AG10803 (cell line): ENCODE measurements at regions not wholly inside any gene's neighbourhood (a gene's known extent, or its start where the extent isn't known, plus 50 kb on each side); places are given as distances from the start of the nearest gene placed in this dataset.

Source experiments
- DNase-seq: peaks from one replicate; pipeline ENCODE4 v3.0.0; 2010; ENCODE audit warnings: low read depth
- H3K4me3 ChIP-seq: 2 replicates; pipeline ENCODE4 v1.5.1; 2011; ENCODE audit warnings: mild to moderate bottlenecking, low read length, control low read depth
- CTCF ChIP-seq: conservative IDR thresholded peaks from 2 replicates; pipeline ENCODE4 v1.5.1; 2011; ENCODE audit warnings: mild to moderate bottlenecking, low read length, control low read depth, inconsistent platforms

DNA sequence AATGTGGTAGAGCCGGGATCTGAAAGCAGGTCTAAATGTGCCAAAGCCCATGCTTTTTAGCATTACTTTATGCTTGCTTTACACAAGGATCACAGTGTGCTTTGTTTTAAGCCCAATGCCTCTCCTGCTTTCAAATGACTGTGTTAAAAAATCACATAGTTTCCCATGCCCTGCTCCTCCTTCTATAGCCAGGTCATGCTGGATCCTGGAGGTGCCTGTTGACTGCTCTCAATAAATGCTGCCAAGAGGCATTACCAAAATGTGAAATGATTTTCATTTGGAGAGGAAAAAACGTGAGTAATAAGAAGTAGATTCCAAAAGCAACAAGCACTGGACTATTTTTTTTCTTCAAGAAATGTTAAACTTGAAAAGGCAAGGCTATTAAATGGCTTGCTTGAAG is 420.7 kb upstream of the USP24 start:
- DNase-seq: peak; percentile 67
- TF ChIP-seq CTCF: no peak
- no peak overlapping the region for H3K4me3 ChIP-seq

GRCh38 chr1:55634516-55634915 is 419.4 kb upstream of the USP24 start:
- no peak for TF ChIP-seq CTCF
- no peak overlapping the region for H3K4me3 ChIP-seq
- no peak for DNase-seq

DNA sequence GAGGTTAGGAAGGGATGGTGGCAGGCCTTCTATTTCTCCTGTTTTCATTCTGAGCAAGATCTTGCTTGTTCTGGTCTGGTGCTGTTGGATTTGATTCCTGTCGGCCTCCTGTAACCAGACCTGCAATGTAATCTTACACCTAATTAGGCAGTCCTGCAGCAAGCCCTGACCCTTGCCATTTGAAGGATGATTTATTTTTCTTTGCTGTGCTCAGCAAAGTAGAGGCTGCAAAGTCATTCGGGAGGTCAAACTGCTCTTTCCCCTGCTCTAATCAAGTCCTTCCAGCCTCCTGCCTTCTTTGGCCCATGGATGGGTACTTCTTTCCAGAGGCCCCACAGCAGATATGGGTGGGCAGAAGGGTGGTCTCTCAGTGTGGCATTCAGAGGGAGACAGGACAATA is 417.7 kb upstream of the USP24 start:
- no peak for TF ChIP-seq CTCF
- no peak for DNase-seq
- no peak overlapping the region for H3K4me3 ChIP-seq

GRCh38 chr1:55632058-55632457 is 416.9 kb upstream of the USP24 start:
- DNase-seq: peak; percentile 80
- no peak overlapping the region for H3K4me3 ChIP-seq
- no peak for TF ChIP-seq CTCF

DNA sequence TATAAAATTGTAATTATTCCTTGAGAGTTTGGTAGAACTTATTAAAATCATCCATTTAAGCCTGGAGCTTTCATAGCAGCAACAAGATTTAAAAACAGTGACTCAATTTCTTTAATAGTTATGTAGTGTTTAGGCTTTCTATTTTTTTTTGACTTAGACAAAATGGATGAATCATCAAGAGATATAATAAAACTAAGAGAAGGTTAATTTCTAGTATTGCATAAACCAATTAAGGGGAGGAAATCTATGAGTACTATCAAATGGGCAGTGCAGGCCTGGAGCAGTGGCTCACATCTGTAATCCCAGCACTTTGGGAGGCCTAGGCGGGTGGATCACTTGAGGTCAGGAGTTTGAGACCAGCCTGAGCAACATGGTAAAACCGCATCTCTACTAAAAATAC is 416.3 kb upstream of the USP24 start:
- no peak overlapping the region for H3K4me3 ChIP-seq
- DNase-seq: peak; percentile 45

DNA sequence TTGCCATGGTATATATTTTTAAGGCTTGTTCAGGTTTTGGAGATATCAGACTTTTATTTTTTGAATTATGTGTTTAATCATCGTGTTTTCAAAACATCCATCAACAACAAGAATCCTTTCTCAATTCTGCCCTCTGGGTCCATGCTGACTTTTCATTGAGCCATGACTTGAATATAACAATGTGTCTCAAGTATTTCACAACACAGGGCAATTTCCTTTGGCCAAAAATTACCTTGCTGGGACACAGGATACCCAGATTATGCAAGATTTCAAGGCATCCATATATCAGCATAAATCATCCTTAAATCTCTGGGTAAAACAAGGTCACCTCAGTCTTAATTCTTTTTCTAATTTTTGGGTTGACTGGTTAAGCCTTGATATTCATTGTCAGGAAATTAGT is 411.2 kb upstream of the USP24 start:
- peak; percentile 43 for DNase-seq
- no peak for TF ChIP-seq CTCF
- no peak overlapping the region for H3K4me3 ChIP-seq

More for the DNA sequence above, 416.3 kb upstream of the USP24 start:
- no peak for TF ChIP-seq CTCF

- TF ChIP-seq CTCF: no peak
- no peak for DNase-seq
- no peak overlapping the region for H3K4me3 ChIP-seq
Measured at GRCh38 chr1:55624766-55625165, 409.6 kb upstream of the USP24 start.
